ENCODE measurements at regions not wholly inside any gene's neighbourhood (a gene's known extent, or its start where the extent isn't known, plus 50 kb on each side); places are given as distances from the start of the nearest gene placed in this dataset.
"Not testable (repeated sequence)": the region's sequence is repeated elsewhere in the genome, so short reads cannot be mapped to it uniquely, and the experiment has no call there.

DNA sequence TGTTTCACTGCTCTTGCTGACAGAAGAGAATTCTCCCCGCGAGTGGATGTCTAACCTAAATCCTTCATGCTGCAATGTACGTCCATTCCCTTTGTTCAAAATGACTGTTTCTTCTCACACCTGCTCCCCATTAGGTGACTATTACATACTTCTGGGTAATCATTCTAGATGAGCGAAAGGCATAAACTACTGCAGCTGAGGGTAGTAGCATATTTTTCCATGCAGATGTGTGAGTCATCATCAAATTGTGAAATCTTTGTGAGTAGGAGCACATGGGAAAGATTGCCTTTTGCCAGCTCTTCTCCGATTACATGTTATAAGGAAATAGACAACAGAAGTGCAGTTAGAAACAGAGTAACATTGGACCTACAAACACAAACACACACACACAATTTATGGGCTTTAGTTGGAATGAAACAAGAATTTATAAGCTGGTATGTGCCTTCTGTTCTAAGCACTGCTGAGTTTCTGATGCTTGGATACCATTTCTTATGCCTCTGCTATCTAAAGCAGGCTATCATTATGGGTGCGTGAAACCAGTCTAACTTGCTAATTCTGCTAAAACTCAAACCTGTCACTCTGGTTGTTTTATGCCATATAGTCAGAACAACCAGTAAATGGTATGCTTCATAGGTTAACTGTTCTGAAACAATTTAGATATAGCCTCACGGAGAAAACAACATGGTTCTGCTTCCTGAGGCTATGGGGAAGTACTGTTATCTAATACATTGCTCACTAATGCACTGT lies 346.9 kb upstream of the PSMD7 start:
- no peak for DNase-seq

DNA sequence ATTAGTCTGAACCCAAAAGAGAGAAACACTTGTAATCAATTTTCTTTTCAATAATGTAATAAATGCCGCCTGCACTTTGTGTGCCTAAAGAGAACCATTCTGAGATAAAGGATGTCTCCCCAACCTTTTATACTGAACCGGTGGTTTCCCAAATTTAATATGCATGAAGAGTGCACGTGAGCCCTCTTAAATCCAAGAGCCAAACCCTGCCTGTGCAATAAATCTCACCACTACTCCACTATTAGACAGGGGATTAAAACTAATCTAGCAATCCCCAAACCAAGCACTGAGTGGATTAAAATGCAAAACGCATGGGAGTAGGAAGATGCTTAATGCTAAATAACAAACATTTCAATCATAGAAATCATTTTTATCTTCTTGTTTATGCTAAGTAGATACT lies 351.0 kb upstream of the PSMD7 start:
- DNase-seq, result no peak

DNA sequence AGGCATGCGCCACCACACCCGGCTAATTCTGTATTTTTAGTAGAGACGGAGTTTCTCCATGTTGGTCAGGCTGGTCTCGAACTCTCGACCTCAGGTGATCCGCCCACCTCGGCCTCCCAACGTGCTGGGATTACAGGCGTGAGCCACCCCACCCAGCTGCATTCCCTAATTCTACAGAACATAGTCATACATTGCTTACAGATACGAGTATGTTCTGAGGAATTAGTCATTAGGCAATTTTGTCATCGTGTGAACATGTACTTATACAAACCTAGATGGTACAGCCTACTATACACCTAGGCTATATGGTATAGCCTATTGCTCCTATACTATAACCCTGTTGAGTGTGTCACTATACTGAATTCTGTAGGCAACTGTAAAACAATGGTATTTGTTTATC lies 353.4 kb upstream of the PSMD7 start:
- DNase-seq, result not testable (repeated sequence)

DNA sequence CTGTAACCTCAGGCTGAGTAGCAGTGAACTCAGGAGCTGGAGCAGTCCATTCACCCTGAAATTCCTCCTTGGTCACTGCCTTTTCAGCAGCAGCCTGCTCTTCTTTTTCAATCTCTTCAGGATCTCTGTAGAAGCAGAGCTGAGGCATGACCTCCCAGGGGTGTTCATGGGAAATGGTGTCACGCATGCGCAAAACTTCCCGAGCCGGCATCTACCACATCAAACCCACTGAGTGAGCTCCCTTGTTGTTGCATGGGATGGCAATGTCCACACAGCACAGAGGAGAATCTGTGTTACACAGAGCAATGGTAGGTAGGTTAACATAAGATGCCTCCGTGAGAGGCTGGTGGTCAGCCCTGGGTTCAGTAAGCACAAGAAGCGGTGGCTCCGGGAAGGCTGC lies 355.8 kb upstream of the PSMD7 start:
- not testable (repeated sequence) for DNase-seq

DNA sequence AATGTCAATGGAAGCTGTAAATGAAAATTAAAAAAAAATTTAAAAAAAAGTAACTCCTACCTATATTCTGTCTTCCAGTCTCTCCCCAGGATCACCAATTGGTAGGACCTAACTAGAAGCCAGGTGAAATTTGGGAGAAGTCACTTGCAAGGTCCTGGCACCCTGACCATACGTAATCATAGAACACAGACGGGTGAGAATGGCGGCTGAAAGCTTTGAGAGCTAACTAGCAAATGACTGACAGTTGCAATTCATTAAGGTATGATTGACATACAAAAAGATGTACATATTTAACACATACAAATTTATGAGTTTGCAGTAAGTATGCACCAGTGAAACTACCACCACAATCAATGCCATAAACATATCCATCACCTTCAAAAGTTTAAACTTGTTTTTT lies 372.7 kb upstream of the PSMD7 start:
- DNase-seq, result no peak

DNA sequence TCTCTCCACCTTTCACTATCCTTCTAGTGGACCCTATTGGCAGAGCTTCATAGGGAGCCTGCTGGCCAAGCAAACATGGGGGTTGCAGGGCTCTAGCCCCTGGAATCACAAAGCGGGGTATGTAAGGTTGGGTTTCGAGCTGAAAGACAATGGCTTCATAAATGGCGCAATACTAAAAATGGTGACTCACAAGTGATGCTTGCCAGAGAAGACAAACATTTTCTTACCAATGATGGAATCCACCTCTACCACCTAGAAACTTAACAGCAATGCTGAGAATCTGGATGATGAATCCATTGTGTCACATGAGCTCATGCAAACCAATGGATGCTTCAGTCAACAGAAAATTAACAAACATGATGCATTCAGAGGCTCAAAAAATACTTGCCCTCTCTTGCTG lies 375.3 kb upstream of the PSMD7 start:
- no peak for DNase-seq

DNA sequence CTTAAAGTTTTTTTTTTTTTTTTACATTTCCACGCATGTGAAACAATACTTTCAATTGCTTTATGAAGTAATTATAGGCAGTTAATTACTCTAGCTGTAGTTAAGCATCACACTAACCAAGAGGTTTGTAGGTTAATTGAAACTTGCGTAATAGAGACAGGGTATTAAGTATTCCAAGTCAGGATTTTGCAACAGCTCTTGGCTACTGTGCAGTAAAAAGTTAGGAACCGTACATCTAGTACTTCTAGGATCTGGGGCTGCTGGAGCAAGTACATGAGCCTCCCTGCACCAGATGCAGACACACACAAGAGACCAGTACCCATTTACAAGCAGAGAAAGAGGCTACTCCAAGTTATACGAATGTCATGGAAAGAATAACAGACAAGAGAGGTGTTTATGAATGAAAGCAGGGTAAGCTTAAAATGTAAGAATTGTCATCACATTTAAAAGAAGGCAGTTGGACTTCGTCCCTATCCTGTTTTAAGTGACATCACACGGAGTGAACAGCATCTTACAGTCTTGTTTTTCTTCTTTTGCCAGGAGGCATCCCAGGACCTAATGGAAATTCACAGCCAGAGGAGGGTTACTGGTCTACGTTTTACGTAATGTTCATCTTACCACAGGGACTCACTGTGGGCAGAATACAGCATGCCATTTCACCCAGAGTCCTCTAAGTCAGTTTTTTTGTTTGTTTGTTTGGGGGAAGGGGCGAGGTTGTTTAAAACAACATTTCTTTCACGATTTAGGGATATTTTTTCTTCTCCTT lies 379.6 kb upstream of the PSMD7 start:
- DNase-seq, result no peak

DNA sequence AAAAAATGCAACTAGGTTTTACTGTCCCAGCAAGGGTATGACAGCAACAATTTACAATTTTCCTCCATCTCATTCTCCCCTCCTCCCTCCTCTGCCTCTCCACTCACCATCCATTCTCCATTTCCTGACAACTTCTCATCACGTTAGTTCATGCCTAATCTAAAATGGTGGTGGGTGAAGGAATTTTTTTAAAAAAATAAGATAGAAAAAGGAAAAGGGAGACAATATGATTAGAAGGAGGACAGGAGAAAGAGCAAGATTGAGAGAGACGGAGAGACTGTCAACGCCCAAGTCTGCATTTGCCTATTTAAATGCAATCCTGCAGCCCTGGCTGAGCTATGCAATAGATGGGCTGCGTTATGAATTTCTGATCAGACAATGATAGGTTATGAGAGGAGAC lies 380.7 kb upstream of the PSMD7 start:
- no peak for DNase-seq

DNA sequence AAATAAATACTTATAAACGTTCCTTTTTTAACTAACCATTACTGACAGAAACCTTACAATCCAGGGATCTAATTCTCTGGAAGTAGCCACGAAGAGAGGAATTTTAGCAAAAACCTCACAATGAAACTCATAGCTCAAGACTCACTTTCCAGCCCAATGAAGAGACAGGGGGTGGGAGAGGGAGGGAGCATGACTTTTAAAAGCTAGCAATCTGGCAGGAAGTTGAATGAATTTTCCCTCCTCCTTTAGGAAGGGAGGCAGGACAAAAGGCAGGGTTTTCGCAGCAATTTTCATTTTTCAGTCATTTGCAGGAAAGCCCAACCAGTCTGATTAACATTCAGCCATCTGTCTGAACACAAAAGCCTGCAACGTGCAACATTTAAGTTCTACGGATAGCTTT lies 381.5 kb upstream of the PSMD7 start:
- DNase-seq, result no peak

DNA sequence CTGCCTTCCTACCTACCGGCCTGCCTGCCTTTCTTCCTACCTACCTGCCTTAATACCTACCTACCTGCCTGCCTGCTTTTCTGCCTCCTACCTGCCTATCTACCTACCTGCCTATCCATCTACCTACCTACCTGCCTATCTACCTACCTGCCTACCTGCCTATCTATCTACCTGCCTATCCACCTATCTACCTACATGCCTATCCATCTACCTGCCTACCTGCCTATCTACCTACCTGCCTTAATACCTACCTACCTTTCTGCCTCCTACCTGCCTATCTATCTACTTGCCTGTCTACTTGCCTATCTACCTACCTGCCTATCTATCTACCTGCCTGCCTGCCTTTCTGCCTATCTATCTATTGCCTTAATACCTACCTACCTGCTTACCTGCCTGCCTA lies 383.8 kb upstream of the PSMD7 start:
- no peak for DNase-seq

DNA sequence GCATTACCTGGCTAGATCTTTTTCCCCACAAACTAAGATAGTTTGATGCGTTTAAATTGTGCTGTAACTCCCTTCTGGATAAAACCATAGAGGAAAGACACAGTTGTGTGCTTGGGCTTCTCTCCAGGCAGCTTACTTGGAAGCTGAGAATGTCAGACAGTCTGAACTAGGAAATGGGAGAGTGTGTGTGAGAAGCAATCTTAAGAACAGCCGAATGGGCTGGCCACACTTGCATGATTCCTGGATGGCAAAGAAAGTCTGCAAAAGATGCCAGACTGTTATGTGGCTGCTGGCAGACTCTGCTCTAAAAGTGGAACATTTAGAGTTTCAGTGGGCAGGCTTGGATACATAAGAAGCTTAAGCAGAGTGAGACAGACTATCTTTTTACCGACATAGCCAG lies 384.3 kb upstream of the PSMD7 start:
- DNase-seq, result no peak

DNA sequence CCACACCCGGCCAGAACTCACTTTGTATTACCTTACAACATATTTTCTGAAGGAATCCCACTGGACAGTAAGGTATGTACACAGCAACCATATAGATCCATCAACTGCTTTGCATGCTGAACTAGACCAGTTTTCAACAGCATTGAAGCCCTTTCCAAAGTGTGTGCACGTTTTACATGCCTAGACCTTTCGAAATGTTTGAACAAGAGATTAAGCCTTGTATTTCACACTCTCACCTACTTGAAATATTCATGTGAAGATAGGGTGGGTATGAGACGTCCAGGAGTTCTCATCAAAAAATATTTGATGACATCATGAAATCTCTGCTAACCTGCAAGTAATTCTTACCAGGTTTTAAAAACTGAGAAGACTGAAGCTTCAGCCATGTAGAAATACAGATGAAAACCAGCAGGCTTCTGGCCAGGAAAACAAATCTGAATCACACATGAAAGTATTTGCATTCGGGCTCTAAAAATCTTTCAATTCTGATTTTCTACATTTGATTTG lies 387.0 kb upstream of the PSMD7 start:
- no peak for DNase-seq

DNA sequence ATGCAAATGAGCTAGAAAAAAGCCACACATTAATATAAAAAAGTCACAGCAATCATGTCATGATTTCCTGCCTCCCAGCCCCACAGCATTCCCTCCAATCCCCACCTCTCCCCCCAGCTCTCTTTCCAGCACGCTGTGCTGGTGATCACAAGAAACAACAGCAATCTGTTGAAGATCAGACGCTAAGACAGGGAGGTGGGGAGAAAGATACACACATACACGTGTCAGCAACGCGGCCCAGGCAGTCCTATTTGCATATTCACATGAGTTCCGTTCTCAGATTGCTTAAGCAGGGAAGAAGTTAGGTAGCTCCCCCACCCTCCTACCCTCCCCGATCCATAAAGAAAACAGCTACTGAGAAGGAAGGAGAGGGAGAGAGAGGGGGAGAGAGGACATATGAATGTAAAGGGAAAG lies 405.5 kb upstream of the PSMD7 start:
- DNase-seq, result no peak

DNA sequence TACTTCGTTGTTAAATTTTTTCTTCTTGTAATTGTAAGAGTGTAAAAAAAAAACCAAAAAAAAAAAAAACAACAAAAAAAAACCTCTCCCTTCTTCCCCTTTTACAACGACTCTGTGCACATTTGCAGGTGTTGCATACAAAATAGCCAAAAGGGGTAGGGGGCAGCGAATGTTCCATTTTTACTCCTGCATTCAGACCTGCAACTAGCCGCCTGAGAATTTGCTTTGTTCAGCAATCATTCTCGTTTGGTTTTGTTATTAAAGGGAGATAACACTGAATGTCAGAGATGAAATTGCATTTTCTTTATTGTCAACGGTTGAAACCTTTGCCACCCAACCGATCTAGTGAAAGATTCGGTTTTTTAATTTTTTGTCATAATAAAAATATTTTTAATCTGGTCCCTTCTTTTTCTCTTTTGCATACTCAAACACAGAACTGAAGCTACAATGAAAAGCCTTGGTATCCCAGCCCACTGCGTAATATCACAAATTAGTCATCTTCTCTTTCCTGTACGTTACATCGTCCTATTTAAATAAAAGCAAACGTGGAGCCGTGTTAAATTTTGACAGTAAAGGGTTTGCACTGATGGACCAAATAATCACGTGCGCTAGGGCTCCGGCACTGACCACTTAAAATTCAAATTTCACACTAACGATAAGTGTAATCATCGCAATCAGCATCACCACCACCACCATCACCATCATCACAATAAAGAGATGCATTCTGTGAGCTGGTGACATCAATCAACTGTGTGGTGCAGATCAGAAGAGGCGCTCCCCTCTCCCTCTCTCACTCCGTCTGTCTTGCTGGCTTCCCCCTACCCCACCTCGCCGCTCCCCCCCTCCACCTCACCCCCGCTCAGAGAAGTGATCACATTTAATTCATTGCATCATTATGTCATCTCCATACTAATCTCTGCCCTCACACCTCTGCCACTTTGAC lies 406.2 kb upstream of the PSMD7 start:
- DNase-seq, result no peak

DNA sequence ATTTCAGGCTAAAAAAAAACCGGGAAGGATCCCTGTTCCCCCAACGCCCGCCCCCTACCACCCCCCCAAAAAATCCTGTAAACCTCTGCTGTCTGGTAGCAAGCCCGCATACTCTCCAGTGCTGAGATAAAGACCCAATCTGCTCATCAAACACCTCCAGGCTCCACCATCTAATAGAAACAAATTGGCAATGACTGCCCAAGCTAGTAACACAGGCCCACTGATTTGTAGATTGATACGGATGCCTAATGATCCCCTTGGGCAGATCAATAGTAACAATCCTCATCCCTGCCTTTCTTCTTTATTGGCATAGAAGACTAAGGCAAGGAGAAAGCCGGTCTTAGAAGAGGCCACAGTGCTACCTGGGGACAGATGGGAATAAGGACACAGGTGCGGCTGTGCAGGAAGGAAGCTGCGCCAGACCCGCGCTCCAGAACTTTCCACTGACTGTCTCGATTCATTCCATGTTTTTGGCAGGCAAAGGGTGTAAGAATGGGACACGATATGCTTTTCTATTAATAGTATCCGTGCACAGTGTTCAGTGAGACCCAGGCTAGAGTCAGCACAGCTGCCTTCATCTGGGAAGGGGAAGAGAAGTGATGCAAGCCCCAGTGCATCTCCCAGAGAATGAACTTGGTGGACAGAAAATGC lies 407.6 kb upstream of the PSMD7 start:
- no peak for DNase-seq

DNA sequence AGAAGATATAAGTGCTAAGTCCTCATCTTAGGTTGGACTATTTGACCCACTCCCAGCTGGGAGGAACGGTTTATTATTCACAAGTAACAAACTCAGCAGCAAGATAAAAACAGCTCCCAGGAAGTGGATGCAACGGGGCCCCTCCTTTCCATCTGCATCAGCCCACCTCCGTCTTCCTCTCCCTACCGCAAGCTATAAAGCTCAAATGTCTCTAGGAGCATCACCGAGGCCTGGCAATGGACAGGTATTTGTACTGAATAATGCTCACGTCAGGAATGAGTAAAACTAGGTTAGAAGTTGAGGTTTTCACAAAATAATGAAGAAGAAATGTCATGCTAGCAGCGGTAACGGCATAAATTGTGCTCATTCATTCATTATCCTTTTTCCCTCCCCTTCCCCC lies 408.7 kb upstream of the PSMD7 start:
- no peak for DNase-seq

DNA sequence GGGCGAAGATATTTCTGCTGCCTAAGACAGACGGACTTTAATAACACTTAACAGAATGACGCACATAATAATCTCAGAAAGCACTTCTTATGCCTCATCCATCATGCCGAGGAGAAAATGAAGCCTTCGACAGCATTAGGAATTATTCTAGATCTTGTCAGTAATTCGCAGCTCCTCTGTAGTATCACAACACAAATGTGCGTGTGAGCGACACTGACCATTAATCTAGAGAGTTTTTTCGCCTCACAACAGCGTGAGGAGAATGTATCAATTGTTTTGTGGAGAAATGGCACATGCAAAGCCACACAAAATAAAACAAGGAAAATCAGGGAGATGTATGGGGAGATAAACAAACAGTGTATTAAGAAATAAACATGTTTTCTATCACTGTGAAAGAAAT lies 410.2 kb upstream of the PSMD7 start:
- no peak for DNase-seq

DNA sequence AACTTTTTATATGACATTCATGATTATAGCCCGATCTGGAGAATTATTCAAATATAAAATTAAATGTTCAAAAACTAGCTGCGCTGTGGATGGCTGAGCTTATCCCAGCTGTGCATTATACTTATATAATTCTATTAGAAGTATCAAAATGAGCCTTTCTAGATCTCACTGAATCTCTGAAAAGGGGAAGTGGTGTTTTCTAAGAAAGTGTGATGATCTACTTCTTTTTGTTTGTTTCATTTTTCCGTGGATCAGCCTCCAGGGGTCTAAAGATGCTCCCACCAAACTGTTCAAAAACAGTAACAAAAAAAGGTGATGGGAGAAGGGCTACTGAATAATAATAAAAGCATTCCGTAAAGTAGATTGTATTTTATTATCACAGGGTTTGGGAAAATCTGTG lies 411.3 kb upstream of the PSMD7 start:
- no peak for DNase-seq

DNA sequence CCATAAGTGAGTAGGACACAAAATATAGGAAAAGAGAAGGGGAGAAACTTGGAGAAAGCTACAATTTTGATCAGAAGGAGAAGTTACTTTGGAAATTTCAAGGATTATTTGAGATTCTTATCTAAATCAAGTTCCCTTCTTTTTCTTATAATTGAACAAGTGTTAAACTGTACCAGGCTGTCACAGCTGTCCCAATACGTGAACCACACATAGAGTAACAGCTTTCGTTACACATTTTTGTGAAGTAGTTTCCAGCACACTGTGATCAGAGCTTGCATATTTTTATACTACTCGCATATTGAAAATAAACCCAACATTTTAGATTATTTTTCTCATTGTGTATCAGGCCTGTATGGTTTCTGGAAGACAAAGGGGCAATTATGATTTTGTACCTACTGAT lies 412.8 kb upstream of the PSMD7 start:
- no peak for DNase-seq

DNA sequence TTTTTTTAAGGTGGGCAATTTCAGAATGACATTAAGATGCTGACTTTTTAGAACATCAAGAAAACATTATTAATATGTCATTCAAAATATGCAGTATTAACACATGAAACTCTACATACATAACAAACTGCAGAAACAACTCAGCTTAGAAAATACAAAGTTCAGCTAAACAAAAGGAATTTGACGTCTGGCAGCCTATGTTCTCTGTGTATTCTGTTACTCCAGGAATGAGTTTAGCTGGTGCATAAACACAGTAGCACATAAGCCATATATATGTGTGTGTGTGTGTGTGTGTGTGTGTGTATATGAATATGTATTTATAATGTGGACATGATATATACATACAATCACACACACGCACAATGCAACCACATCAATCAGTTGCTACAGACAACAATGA lies 413.5 kb upstream of the PSMD7 start:
- no peak for DNase-seq

DNA sequence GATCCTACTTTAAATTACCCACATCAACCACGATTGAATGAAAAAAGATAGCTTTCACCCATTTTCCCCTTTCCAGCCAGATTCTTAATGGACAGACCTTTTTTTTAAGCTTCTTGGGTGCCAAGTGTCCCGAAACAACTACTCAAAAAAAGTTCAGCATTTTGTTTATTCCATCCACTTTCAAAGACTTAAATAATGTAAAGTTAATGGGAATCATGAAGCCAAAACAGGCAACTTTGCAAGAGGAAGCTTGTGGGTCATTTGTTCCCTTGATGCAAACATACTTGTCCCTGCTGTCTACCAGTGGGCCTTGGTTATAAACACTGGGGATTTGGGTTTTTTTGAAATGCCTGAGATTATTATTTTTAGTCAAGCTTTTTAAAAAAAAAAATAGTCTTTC lies 414.0 kb upstream of the PSMD7 start:
- DNase-seq, result no peak

DNA sequence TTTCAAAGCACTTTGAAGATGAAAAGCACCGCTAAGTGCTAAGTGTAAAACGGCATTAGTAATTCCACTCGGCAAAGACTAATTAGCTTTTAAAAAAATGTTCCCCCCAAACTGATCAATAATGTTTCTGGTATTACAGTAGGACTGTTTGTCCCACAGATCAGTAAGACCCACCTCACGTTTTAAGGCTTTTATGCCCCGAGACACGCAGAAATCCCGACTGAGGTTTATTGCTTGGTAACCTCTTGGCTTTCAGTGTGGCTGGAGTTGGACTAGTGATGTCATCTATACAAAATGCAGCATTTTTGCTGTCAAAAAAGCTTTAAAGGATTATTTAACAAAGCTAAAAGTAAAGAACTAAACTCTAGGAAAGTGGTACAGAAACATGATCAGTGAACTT lies 414.6 kb upstream of the PSMD7 start:
- DNase-seq, result no peak

DNA sequence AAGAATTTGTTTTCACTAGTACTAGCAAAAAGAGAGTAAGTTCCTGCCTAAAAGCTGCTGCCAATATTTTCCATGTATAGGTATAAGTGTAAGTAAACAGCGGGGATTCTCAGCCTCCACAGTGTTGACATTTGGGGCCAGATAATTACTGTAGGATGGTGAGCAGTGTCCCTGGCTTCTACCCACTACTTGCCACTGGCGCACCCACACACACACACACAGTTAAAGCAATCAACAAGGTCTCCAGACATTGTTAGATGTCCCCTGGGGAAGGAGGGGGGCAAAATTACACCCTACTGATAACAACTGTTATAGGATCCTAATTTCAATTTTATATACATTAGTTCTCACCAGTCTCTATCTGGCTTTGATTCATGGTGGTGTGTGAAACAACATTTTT lies 417.0 kb upstream of the PSMD7 start:
- DNase-seq, result no peak
